ENCODE measurements at regions not wholly inside any gene's neighbourhood (a gene's known extent, or its start where the extent isn't known, plus 50 kb on each side); places are given as distances from the start of the nearest gene placed in this dataset.

- Histone ChIP-seq H3K27me3 (no peaks in the 10 kb centered on the region), H3K27ac (no peak overlapping the region), H3K36me3 (no peaks in the 10 kb centered on the region), H3K9me3 (no peaks in the 10 kb centered on the region), H3K4me1 (no peaks in the 10 kb centered on the region), H3K4me3 (no peak overlapping the region)
- intact Hi-C loops (cut with DNase I): no loop called here
- TF ChIP-seq CTCF (IDR thresholded peaks at IDR 0.05): no peak
- DNase-seq (no peak), ATAC-seq (no peak)
Measured at GRCh38 chr6:163929538-163929937, 515.0 kb downstream of the QKI start.

- Histone ChIP-seq H3K4me1 (no peaks in the 10 kb centered on the region), H3K27ac (no peak overlapping the region), H3K36me3 (no peaks in the 10 kb centered on the region), H3K4me3 (no peak overlapping the region), H3K27me3 (no peaks in the 10 kb centered on the region), H3K9me3 (peaks cover 0 to 2% of the 10 kb centered on the region in 2 donors)
- intact Hi-C loops (cut with DNase I): no loop called here
- ATAC-seq (no peak), DNase-seq (no peak)
- no peak for TF ChIP-seq CTCF (IDR thresholded peaks at IDR 0.05)
Measured at GRCh38 chr6:163926642-163927041, 512.1 kb downstream of the QKI start.

GRCh38 chr6:163925839-163926238 lies 511.3 kb downstream of the QKI start:
- Histone ChIP-seq H3K27ac (no peak overlapping the region), H3K27me3 (no peaks in the 10 kb centered on the region), H3K4me1 (no peaks in the 10 kb centered on the region), H3K36me3 (no peaks in the 10 kb centered on the region), H3K4me3 (no peak overlapping the region), H3K9me3 (peaks cover 0 to 2% of the 10 kb centered on the region in 2 donors)
- no peak for TF ChIP-seq CTCF (IDR thresholded peaks at IDR 0.05)
- intact Hi-C loops (cut with DNase I): no loop called here
- ATAC-seq (no peak), DNase-seq (no peak)

GRCh38 chr6:163923658-163924411 lies 509.3 kb downstream of the QKI start:
- H3K27ac ChIP-seq: no peak overlapping the region
- no peak for DNase-seq
- no peaks in the 10 kb centered on the region for H3K36me3 ChIP-seq
- H3K4me3 ChIP-seq: no peak overlapping the region
- ATAC-seq: no peak
- H3K27me3 ChIP-seq: no peaks in the 10 kb centered on the region
- H3K9me3 ChIP-seq: peaks cover 0 to 2% of the 10 kb centered on the region in 2 donors
- intact Hi-C loops (cut with DNase I): no loop called here
- no peaks in the 10 kb centered on the region for H3K4me1 ChIP-seq
- no peak for TF ChIP-seq CTCF (IDR thresholded peaks at IDR 0.05)

GRCh38 chr6:163922562-163922961 lies 508.0 kb downstream of the QKI start:
- intact Hi-C loops (cut with DNase I): no loop called here
- ATAC-seq: peak; percentile 54
- TF ChIP-seq CTCF (IDR thresholded peaks at IDR 0.05): no peak
- Histone ChIP-seq H3K4me3 (no peak overlapping the region), H3K27me3 (no peaks in the 10 kb centered on the region), H3K27ac (no peak overlapping the region), H3K36me3 (no peaks in the 10 kb centered on the region), H3K4me1 (no peaks in the 10 kb centered on the region), H3K9me3 (peaks cover 0 to 2% of the 10 kb centered on the region in 2 donors)
- DNase-seq: no peak
